HEK293 (cell line): ENCODE measurements at regions not wholly inside any gene's neighbourhood (a gene's known extent, or its start where the extent isn't known, plus 50 kb on each side); places are given as distances from the start of the nearest gene placed in this dataset.

Experiments used
- CTCF ChIA-PET: fragments of 350-600 bp; formaldehyde crosslinking; extraction: SDS; loops from one replicate; lab custom pipeline; 2021; ENCODE audit warnings: antibody characterized with exemption; lab: Yijun Ruan, JAX
- POLR2A ChIA-PET: fragments of 300-600 bp; formaldehyde crosslinking; extraction: SDS; loops from one replicate; lab custom pipeline; 2020; ENCODE audit warnings: antibody characterized with exemption, inconsistent platforms; lab: Yijun Ruan, JAX
- H3K27ac ChIP-seq: fragments of 200-500 bp; sonication (Bioruptor generic); 2 replicates; pipeline ENCODE4 v1.5.1; 2014; ENCODE audit warnings: low read depth, low read length, control low read depth, inconsistent platforms; ENCODE audit errors: extremely low read depth
- H3K36me3 ChIP-seq, 2 experiments: fragments of 200-500 bp in 1 of 2; sonication (Bioruptor generic) in 1 of 2; 1 replicate in 1 of 2; 2 replicates in 1 of 2; pipeline ENCODE4 v1.5.1; 2014 to 2017; ENCODE audit warnings: inconsistent platforms in 2 of 2, low read length in 2 of 2; ENCODE audit not compliant: control insufficient read depth in 2 of 2, insufficient read depth in 1 of 2
- H3K4me1 ChIP-seq: fragments of 200-500 bp; sonication (Bioruptor generic); 2 replicates; pipeline ENCODE4 v1.5.1; 2014; ENCODE audit warnings: mild to moderate bottlenecking, low read length, inconsistent platforms; ENCODE audit not compliant: control insufficient read depth, insufficient read depth
- H3K4me3 ChIP-seq: 2 replicates; pipeline ENCODE4 v1.5.1; 2011; ENCODE audit warnings: low read depth, mild to moderate bottlenecking, control low read depth, low read length, moderate library complexity
- H3K9me3 ChIP-seq: fragments of 200-500 bp; sonication (Bioruptor generic); 2 replicates; pipeline ENCODE4 v1.5.1; 2014; ENCODE audit warnings: low read depth, low read length, inconsistent platforms; ENCODE audit not compliant: control insufficient read depth, insufficient read depth
- BCL11A ChIP-seq: fragments of 450-650 bp; formaldehyde crosslinking; IDR thresholded peaks from 2 replicates; pipeline ENCODE4 v1.5.1; 2016; ENCODE audit warnings: low read depth, missing biosample characterization, missing genetic modification characterization
- GLI2 ChIP-seq: fragments of 450-650 bp; formaldehyde crosslinking; IDR thresholded peaks from 2 replicates; pipeline ENCODE4; 2017; ENCODE audit warnings: missing biosample characterization, missing genetic modification characterization, low read depth, borderline replicate concordance
- KLF1 ChIP-seq: fragments of 450-650 bp; formaldehyde crosslinking; IDR thresholded peaks from 2 replicates; pipeline ENCODE4 v1.5.1; 2016; ENCODE audit warnings: missing biosample characterization, missing genetic modification characterization
- MZF1 ChIP-seq: fragments of 450-650 bp; formaldehyde crosslinking; IDR thresholded peaks from 2 replicates; pipeline ENCODE4 v1.5.1; 2017; ENCODE audit warnings: missing biosample characterization, missing genetic modification characterization, borderline replicate concordance
- OSR2 ChIP-seq: fragments of 450-650 bp; formaldehyde crosslinking; IDR thresholded peaks from 2 replicates; pipeline ENCODE4 v1.5.1; 2016; ENCODE audit warnings: missing biosample characterization, missing genetic modification characterization
- SALL2 ChIP-seq: fragments of 450-650 bp; formaldehyde crosslinking; IDR thresholded peaks from 2 replicates; pipeline ENCODE4 v1.5.0; 2017; ENCODE audit warnings: missing biosample characterization, mild to moderate bottlenecking, missing genetic modification characterization, borderline replicate concordance
- SETDB1 ChIP-seq: IDR thresholded peaks from one replicate; pipeline ENCODE4 v1.6.1; 2017; ENCODE audit warnings: mild to moderate bottlenecking, low read length, moderate library complexity, mixed read lengths; ENCODE audit not compliant: insufficient read length
- SP2 ChIP-seq: fragments of 450-650 bp; formaldehyde crosslinking; IDR thresholded peaks from 2 replicates; pipeline ENCODE4 v1.5.1; 2016; ENCODE audit warnings: missing biosample characterization, missing genetic modification characterization
- SP3 ChIP-seq: fragments of 450-650 bp; formaldehyde crosslinking; IDR thresholded peaks from 2 replicates; pipeline ENCODE4 v1.5.1; 2016; ENCODE audit warnings: missing biosample characterization, missing genetic modification characterization
- YY2 ChIP-seq: fragments of 450-650 bp; formaldehyde crosslinking; IDR thresholded peaks from 2 replicates; pipeline ENCODE4 v1.5.1; 2016; ENCODE audit warnings: missing biosample characterization, missing genetic modification characterization
- ZBTB21 ChIP-seq: fragments of 450-650 bp; formaldehyde crosslinking; IDR thresholded peaks from 2 replicates; pipeline ENCODE4 v1.5.1; 2017; ENCODE audit warnings: missing biosample characterization, missing genetic modification characterization
- ZBTB48 ChIP-seq: fragments of 450-650 bp; formaldehyde crosslinking; IDR thresholded peaks from 2 replicates; pipeline ENCODE4 v1.5.1; 2016; ENCODE audit warnings: missing biosample characterization, missing genetic modification characterization
- ZBTB7A ChIP-seq: fragments of 450-650 bp; formaldehyde crosslinking; IDR thresholded peaks from 2 replicates; pipeline ENCODE4 v1.5.1; 2016; ENCODE audit warnings: low read depth, missing biosample characterization, missing genetic modification characterization
- ZFP41 ChIP-seq: fragments of 450-650 bp; formaldehyde crosslinking; IDR thresholded peaks from 2 replicates; pipeline ENCODE4 v1.5.1; 2016; ENCODE audit warnings: missing biosample characterization, missing genetic modification characterization, borderline replicate concordance
- ZNF138 ChIP-seq: fragments of 450-650 bp; formaldehyde crosslinking; IDR thresholded peaks from 2 replicates; pipeline ENCODE4 v1.5.1; 2016; ENCODE audit warnings: missing biosample characterization, missing genetic modification characterization, borderline replicate concordance
- ZNF2 ChIP-seq: fragments of 450-650 bp; formaldehyde crosslinking; IDR thresholded peaks from 2 replicates; pipeline ENCODE4 v1.5.1; 2016; ENCODE audit warnings: missing biosample characterization, missing genetic modification characterization
- ZNF274 ChIP-seq, 2 experiments: fragments of 200-500 bp in 1 of 2; fragments of 450-650 bp in 1 of 2; sonication (Bioruptor generic) in 1 of 2; formaldehyde crosslinking in 1 of 2; IDR thresholded peaks; 2 replicates each; pipeline versions ENCODE4 v1.5.1 to v1.6.1; 2014 to 2016; ENCODE audit warnings: borderline replicate concordance in 1 of 2, inconsistent platforms in 1 of 2, low read length in 1 of 2, missing biosample characterization in 1 of 2, missing genetic modification characterization in 1 of 2
- ZNF433 ChIP-seq: fragments of 450-650 bp; formaldehyde crosslinking; IDR thresholded peaks from 2 replicates; pipeline ENCODE4 v1.5.1; 2016; ENCODE audit warnings: missing biosample characterization, missing genetic modification characterization, low read depth
- ZNF530 ChIP-seq: fragments of 450-650 bp; formaldehyde crosslinking; IDR thresholded peaks from 2 replicates; pipeline ENCODE4 v1.5.1; 2016; ENCODE audit warnings: low read depth, missing biosample characterization, missing genetic modification characterization
- ZNF571 ChIP-seq: fragments of 450-650 bp; formaldehyde crosslinking; IDR thresholded peaks from 2 replicates; pipeline ENCODE4 v1.5.0; 2017; ENCODE audit warnings: missing biosample characterization, missing genetic modification characterization
- ZNF624 ChIP-seq: fragments of 450-650 bp; formaldehyde crosslinking; IDR thresholded peaks from 2 replicates; pipeline ENCODE4 v1.5.1; 2017; ENCODE audit warnings: missing biosample characterization, missing genetic modification characterization
- ZNF707 ChIP-seq: fragments of 450-650 bp; formaldehyde crosslinking; IDR thresholded peaks from 2 replicates; pipeline ENCODE4 v1.5.1; 2016; ENCODE audit warnings: missing biosample characterization, missing genetic modification characterization
- ZNF792 ChIP-seq: fragments of 450-650 bp; formaldehyde crosslinking; IDR thresholded peaks from 2 replicates; pipeline ENCODE4 v1.5.1; 2016; ENCODE audit warnings: missing biosample characterization, missing genetic modification characterization
- ZNF830 ChIP-seq: fragments of 450-650 bp; IDR thresholded peaks from 2 replicates; pipeline ENCODE4 v1.5.0; 2018; ENCODE audit warnings: missing biosample characterization, missing genetic modification characterization, low read depth, mild to moderate bottlenecking, moderate library complexity
- ZSCAN23 ChIP-seq: fragments of 450-650 bp; formaldehyde crosslinking; IDR thresholded peaks from 2 replicates; pipeline ENCODE4 v1.5.1; 2016; ENCODE audit warnings: missing biosample characterization, missing genetic modification characterization
- TF ChIP-seq, protein P1 (sequence below): fragments of 450-650 bp; formaldehyde crosslinking; IDR thresholded peaks from 2 replicates; pipeline ENCODE4 v1.5.1; 2016; ENCODE audit warnings: missing biosample characterization, missing genetic modification characterization, borderline replicate concordance
- TF ChIP-seq, protein P2 (sequence below): fragments of 450-650 bp; formaldehyde crosslinking; IDR thresholded peaks from 2 replicates; pipeline ENCODE4 v1.5.1; 2016; ENCODE audit warnings: missing biosample characterization, missing genetic modification characterization

DNA sequence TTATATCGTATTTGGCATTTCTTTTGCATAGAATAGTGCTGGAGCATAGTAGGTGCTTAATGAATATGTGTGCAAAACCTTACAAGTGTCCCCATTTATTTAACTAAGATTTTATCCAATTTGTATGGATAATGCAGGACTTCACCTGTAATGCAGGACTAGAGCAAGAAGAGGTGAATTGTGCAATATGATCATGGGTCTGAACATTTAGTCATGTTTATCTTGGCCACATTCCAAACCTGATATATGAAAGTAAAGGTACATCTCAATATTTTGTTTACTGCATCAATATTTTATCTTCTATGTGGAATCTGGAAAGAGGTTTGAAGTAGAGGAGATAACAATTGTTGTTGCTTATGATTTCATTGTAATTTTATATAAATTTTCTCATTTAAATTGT, 1626.7 kb upstream of the B3GALT2 start:
- H3K36me3 ChIP-seq, result no peaks in the 10 kb centered on the region
- H3K27ac ChIP-seq, result no peak overlapping the region
- TF ChIP-seq ZFP41 (tag by site-specific recombination) (no peak), ZNF2 (tag by site-specific recombination) (no peak), OSR2 (tag by site-specific recombination) (no peak), ZBTB7A (tag by site-specific recombination) (no peak), ZBTB21 (no peak), YY2 (tag by site-specific recombination) (no peak), MZF1 (no peak), ZNF530 (tag by site-specific recombination) (no peak), ZNF138 (tag by site-specific recombination) (no peak), KLF1 (no peak), SETDB1 (no peak), SP2 (tag by site-specific recombination) (no peak)
- TF ChIP-seq, protein P1, sequence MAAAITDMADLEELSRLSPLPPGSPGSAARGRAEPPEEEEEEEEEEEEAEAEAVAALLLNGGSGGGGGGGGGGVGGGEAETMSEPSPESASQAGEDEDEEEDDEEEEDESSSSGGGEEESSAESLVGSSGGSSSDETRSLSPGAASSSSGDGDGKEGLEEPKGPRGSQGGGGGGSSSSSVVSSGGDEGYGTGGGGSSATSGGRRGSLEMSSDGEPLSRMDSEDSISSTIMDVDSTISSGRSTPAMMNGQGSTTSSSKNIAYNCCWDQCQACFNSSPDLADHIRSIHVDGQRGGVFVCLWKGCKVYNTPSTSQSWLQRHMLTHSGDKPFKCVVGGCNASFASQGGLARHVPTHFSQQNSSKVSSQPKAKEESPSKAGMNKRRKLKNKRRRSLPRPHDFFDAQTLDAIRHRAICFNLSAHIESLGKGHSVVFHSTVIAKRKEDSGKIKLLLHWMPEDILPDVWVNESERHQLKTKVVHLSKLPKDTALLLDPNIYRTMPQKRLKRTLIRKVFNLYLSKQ (tag by site-specific recombination), result no peak
- TF ChIP-seq, all 188 proteins: peak for 0
- CTCF ChIA-PET, result no interaction called here
- Histone ChIP-seq H3K9me3 (no peaks in the 10 kb centered on the region), H3K4me1 (no peaks in the 10 kb centered on the region), H3K4me3 (no peak overlapping the region)
- POLR2A ChIA-PET, result no interaction called here

DNA sequence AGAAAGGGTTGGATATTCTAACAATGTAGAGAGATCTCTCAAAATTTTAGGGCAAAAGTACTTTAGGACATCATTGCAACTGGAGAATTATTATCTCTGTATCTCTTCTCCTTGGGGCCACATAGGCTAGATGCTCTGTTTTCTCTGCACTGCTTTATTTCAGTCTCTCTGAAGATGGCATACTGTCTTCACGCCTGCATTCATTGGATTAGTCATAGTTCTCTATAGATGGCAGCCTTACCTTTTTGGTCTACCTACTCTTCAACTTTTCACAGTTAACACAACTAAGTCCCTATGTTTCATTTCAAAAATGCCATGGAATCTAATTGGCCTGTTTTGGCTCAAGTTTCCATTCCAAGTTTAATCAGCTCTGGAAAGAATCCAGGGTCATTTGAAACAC, 1623.3 kb upstream of the B3GALT2 start:
- CTCF ChIA-PET, result no interaction called here
- TF ChIP-seq ZNF274 (IDR thresholded peaks at IDR 0.05; ENCODE audit: low read length) (no peak), ZNF274 (tag by site-specific recombination; IDR thresholded peaks at IDR 0.05; ENCODE audit: borderline replicate concordance) (no peak), ZNF2 (tag by site-specific recombination) (no peak), SP3 (tag by site-specific recombination) (no peak), ZNF624 (no peak), KLF1 (no peak), ZNF830 (tag by site-specific recombination) (no peak), ZNF707 (tag by site-specific recombination) (no peak), ZSCAN23 (tag by site-specific recombination) (no peak), ZNF571 (tag by site-specific recombination) (no peak), YY2 (tag by site-specific recombination) (no peak), BCL11A (tag by site-specific recombination) (no peak), ZNF433 (tag by site-specific recombination) (no peak), ZBTB48 (tag by site-specific recombination) (no peak), GLI2 (tag by site-specific recombination) (no peak), ZNF792 (tag by site-specific recombination) (no peak), SALL2 (tag by site-specific recombination) (no peak)
- TF ChIP-seq, protein P2, sequence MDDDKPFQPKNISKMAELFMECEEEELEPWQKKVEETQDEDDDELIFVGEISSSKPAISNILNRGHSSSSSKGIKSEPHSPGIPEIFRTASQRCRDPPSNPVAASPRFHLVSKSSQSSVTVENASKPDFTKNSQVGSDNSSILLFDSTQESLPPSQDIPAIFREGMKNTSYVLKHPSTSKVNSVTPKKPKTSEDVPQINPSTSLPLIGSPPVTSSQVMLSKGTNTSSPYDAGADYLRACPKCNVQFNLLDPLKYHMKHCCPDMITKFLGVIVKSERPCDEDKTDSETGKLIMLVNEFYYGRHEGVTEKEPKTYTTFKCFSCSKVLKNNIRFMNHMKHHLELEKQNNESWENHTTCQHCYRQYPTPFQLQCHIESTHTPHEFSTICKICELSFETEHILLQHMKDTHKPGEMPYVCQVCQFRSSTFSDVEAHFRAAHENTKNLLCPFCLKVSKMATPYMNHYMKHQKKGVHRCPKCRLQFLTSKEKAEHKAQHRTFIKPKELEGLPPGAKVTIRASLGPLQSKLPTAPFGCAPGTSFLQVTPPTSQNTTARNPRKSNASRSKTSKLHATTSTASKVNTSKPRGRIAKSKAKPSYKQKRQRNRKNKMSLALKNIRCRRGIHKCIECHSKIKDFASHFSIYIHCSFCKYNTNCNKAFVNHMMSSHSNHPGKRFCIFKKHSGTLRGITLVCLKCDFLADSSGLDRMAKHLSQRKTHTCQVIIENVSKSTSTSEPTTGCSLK (tag by site-specific recombination), result no peak

More for the DNA sequence above, 1623.3 kb upstream of the B3GALT2 start:
- Histone ChIP-seq H3K4me3 (no peak overlapping the region), H3K4me1 (no peaks in the 10 kb centered on the region), H3K27ac (no peak overlapping the region), H3K9me3 (no peaks in the 10 kb centered on the region), H3K36me3 (no peaks in the 10 kb centered on the region)
- POLR2A ChIA-PET, result no interaction called here
